Hepatocyte (in vitro differentiated cells): ENCODE measurements at regions not wholly inside any gene's neighbourhood (a gene's known extent, or its start where the extent isn't known, plus 50 kb on each side); places are given as distances from the start of the nearest gene placed in this dataset.

Experiments
- DNase-seq: peaks from one replicate; pipeline ENCODE4 v3.0.0-alpha.2; 2016; ENCODE audit warnings: low spot score
- H2AFZ ChIP-seq: fragments of 200-600 bp; sonication (generic); 2 replicates; pipeline ENCODE4 v1.6.0; 2016; ENCODE audit warnings: antibody characterized with exemption, mild to moderate bottlenecking
- H3K27ac ChIP-seq: fragments of 200-600 bp; sonication (generic); 2 replicates; pipeline ENCODE4 v1.5.1; 2016; ENCODE audit warnings: mild to moderate bottlenecking
- H3K27me3 ChIP-seq: fragments of 200-600 bp; sonication (generic); 2 replicates; pipeline ENCODE4 v1.6.1; 2016
- H3K36me3 ChIP-seq: fragments of 200-600 bp; sonication (generic); replicated peaks from 2 replicates; pipeline ENCODE4 v1.5.1; 2016; ENCODE audit warnings: low read depth; ENCODE audit not compliant: insufficient read depth
- H3K4me1 ChIP-seq: fragments of 200-600 bp; sonication (generic); 2 replicates; pipeline ENCODE4 v1.5.1; 2016; ENCODE audit warnings: mild to moderate bottlenecking, moderate library complexity; ENCODE audit not compliant: insufficient read depth
- H3K4me2 ChIP-seq: fragments of 200-600 bp; sonication (generic); 2 replicates; pipeline ENCODE4 v1.6.0; 2016
- H3K4me3 ChIP-seq: fragments of 200-600 bp; sonication (generic); 2 replicates; pipeline ENCODE4 v1.5.1; 2016; ENCODE audit warnings: mild to moderate bottlenecking
- H3K79me2 ChIP-seq: fragments of 200-600 bp; sonication (generic); 2 replicates; pipeline ENCODE4 v1.6.0; 2017; ENCODE audit warnings: mild to moderate bottlenecking
- H3K9me2 ChIP-seq: fragments of 200-600 bp; sonication (generic); replicated peaks from 2 replicates; pipeline ENCODE4 v1.6.0; 2017; ENCODE audit warnings: mild to moderate bottlenecking; ENCODE audit not compliant: insufficient read depth
- H3K9me3 ChIP-seq: fragments of 200-600 bp; sonication (generic); 2 replicates; pipeline ENCODE4 v1.5.1; 2016; ENCODE audit warnings: low read depth, mild to moderate bottlenecking
- H4K20me1 ChIP-seq: fragments of 200-600 bp; sonication (generic); 2 replicates; pipeline ENCODE4 v1.6.0; 2016; ENCODE audit warnings: mild to moderate bottlenecking; ENCODE audit not compliant: insufficient read depth, poor library complexity, severe bottlenecking
- EZH2 ChIP-seq: fragments of 200-600 bp; sonication (generic); IDR thresholded peaks from 2 replicates; pipeline ENCODE4 v1.6.1; 2016; ENCODE audit warnings: antibody characterized with exemption, mild to moderate bottlenecking, borderline replicate concordance
- EZH2phosphoT487 ChIP-seq: fragments of 200-600 bp; sonication (generic); IDR thresholded peaks from one replicate; pipeline ENCODE4 v1.6.1; 2018; ENCODE audit warnings: antibody characterized with exemption, mild to moderate bottlenecking, low read depth, moderate library complexity; ENCODE audit not compliant: unreplicated experiment, severe bottlenecking
- WGBS: methylation state at CpG from one replicate; pipeline ENCODE4 v1.1.6; 2016; ENCODE audit warnings: low lambda C conversion rate; ENCODE audit errors: missing lambda C conversion rate; 5-methylcytosine and 5-hydroxymethylcytosine counted together
- TF ChIP-seq, protein P1 (sequence below): fragments of 200-600 bp; sonication (generic); IDR thresholded peaks from 2 replicates; pipeline ENCODE4 v1.5.1; 2016; ENCODE audit warnings: antibody characterized with exemption, mild to moderate bottlenecking; ENCODE audit not compliant: poor library complexity

DNA sequence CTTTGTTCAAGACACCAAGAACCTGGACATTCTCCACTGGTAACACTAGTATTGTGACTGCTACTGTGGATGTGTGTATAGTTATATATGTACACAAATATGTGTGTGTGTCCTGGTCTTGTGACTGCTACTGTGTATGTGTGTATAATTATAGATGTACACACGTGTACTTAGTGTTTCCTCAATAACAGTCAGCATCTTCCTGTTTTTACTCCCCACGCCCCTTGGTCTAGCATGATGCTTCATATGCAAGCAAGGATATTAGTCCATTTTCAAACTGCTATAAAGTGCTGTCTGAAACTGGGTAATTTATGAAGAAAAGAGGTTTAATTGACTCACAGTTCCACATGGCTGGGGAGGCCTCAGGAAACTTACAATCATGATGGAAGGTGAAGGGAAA is 802.7 kb downstream of the RNF144A start:
- Histone ChIP-seq H3K9me2 (no peaks in the 10 kb centered on the region), H4K20me1 (no peaks in the 10 kb centered on the region), H3K79me2 (no peaks in the 10 kb centered on the region), H3K4me2 (no peak overlapping the region), H3K9me3 (no peaks in the 10 kb centered on the region), H3K4me1 (no peaks in the 10 kb centered on the region), H2AFZ (no peak overlapping the region), H3K27ac (no peak overlapping the region), H3K4me3 (no peak overlapping the region), H3K27me3 (no peaks in the 10 kb centered on the region), H3K36me3 (no peaks in the 10 kb centered on the region)
- no peak for DNase-seq
- TF ChIP-seq, protein P1, sequence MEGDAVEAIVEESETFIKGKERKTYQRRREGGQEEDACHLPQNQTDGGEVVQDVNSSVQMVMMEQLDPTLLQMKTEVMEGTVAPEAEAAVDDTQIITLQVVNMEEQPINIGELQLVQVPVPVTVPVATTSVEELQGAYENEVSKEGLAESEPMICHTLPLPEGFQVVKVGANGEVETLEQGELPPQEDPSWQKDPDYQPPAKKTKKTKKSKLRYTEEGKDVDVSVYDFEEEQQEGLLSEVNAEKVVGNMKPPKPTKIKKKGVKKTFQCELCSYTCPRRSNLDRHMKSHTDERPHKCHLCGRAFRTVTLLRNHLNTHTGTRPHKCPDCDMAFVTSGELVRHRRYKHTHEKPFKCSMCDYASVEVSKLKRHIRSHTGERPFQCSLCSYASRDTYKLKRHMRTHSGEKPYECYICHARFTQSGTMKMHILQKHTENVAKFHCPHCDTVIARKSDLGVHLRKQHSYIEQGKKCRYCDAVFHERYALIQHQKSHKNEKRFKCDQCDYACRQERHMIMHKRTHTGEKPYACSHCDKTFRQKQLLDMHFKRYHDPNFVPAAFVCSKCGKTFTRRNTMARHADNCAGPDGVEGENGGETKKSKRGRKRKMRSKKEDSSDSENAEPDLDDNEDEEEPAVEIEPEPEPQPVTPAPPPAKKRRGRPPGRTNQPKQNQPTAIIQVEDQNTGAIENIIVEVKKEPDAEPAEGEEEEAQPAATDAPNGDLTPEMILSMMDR: no peak
- TF ChIP-seq EZH2phosphoT487: no peak
- TF ChIP-seq EZH2: no peak
- WGBS: 88% methylated on average over 2 of the region's 2 CpGs

DNA sequence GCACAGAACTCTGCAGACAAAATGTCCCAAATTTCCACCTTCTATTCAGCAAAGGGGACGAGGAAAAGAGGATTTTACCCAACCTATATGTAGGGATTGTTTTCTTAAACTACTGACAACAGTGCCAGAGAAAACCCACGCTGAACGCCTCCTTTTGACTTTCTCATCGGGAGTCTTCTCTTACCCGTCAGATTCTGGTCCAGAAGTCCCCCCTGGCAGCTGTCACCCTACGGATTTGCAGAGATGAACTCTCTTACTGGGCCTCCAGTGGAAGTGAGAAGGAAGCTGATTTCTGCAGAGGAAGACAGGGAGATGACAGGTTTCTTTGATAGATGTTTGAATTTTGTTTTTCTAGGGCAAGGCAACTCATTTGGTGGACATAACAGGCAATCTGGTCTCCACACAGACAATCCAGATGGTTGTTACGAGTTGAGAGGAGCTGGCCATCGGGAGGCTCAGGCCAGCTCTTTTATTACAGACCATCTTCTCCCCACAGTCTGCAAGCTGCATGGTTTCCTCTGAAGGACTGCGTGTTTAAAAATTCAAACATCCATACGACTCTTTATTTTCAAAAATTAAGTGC is 804.3 kb downstream of the RNF144A start:
- Histone ChIP-seq H3K9me3 (no peaks in the 10 kb centered on the region), H3K4me2 (no peak overlapping the region), H3K79me2 (no peaks in the 10 kb centered on the region), H4K20me1 (no peaks in the 10 kb centered on the region), H2AFZ (no peak overlapping the region), H3K4me1 (peaks cover 6% of the 10 kb centered on the region), H3K36me3 (no peaks in the 10 kb centered on the region), H3K27me3 (no peaks in the 10 kb centered on the region), H3K27ac (no peak overlapping the region), H3K9me2 (no peaks in the 10 kb centered on the region), H3K4me3 (no peak overlapping the region)
- TF ChIP-seq EZH2 (no peak), EZH2phosphoT487 (no peak)
- TF ChIP-seq, protein P1: no peak
- no peak for DNase-seq
- WGBS: 92% methylated on average over 10 of the region's 10 CpGs

DNA sequence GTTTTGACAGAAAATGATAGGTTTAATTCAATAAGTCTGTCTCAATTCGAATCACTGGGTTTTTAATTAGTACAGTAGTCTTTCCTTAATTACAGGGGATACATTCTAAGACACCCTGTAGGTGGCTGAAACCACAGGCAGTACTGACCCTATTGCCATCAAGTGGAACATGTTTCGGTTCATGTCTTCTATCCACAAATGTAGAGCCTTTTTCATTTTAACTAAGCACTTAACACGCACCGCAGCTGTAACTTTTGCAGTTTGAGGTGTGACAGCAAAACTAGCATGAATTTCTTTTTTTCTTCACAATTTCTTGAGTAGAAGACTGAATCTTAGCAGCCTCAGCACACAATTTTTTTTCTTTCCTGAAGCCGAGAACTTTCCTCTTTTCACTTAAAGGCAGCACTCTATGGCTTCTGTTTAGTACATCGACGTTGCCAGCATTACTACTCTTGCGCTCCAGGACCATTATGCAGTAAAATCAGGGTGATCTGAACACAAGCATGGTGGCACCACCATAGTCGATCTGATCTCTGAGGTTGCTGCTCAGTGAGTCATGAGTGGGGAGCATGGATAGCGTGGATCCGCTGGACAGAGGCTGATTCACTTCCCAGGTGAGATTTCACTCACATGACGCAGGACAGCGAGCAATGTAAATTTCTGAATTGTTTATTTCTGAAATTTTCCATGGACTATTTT is 805.1 kb downstream of the RNF144A start:
- Histone ChIP-seq H3K4me3 (no peak overlapping the region), H3K79me2 (no peaks in the 10 kb centered on the region), H3K9me3 (no peaks in the 10 kb centered on the region), H3K27ac (no peak overlapping the region), H3K4me1 (peaks cover 6% of the 10 kb centered on the region), H3K27me3 (no peaks in the 10 kb centered on the region), H3K4me2 (no peak overlapping the region), H4K20me1 (no peaks in the 10 kb centered on the region), H2AFZ (no peak overlapping the region), H3K9me2 (no peaks in the 10 kb centered on the region), H3K36me3 (no peaks in the 10 kb centered on the region)
- no peak for DNase-seq
- TF ChIP-seq EZH2phosphoT487 (no peak), EZH2 (no peak)
- TF ChIP-seq, protein P1: no peak
- WGBS: 95% methylated on average over 13 of the region's 13 CpGs
